ENCODE measurements at regions not wholly inside any gene's neighbourhood (a gene's known extent, or its start where the extent isn't known, plus 50 kb on each side); places are given as distances from the start of the nearest gene placed in this dataset.

DNA sequence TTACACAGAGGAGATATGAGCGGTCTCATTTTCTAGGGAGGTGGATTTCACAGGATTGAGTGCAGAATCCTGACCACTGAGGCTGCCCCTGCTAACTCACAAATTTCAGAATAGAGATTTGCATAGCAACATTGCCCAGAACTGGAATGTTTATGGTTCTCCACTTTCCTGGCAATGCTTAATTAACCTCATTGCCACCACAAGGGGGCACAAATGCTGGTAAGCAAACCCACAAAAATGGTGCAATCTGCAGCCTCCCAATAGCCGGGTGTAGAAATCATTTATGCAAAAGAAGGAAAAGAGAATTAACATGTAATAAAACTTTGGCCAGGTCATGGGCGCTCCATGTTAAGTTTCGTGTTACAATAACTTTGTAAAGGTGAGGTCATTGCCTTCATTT is 112.4 kb downstream of the CYRIA start:
- Histone ChIP-seq H3K36me3 (ENCODE audit: insufficient read depth, low read length) (peaks cover 4% of the 10 kb centered on the region), H3K9me2 (ENCODE audit: insufficient read depth, low read length) (no peaks in the 10 kb centered on the region), H4K20me1 (ENCODE audit: insufficient read depth) (no peaks in the 10 kb centered on the region), H3K27me3 (ENCODE audit: insufficient read depth, low read depth, low read length) (no peaks in the 10 kb centered on the region), H3K79me2 (replicated peaks; ENCODE audit: insufficient read depth, low read length) (no peaks in the 10 kb centered on the region), H3K4me2 (ENCODE audit: low read length) (no peak overlapping the region), H3K27ac (ENCODE audit: low read length) (no peak overlapping the region), H2AFZ (ENCODE audit: low read depth, low read length) (no peak overlapping the region), H3K9ac (ENCODE audit: low read length) (no peak overlapping the region), H3F3A (ENCODE audit: insufficient read depth, low read length, poor library complexity, severe bottlenecking) (no peaks in the 10 kb centered on the region), H3K4me3 (ENCODE audit: low read length) (no peak overlapping the region), H3K9me3 (ENCODE audit: low read length) (no peaks in the 10 kb centered on the region)
- TF ChIP-seq EZH2 (IDR thresholded peaks at IDR 0.05; ENCODE audit: borderline replicate concordance, insufficient read depth, low read length, poor library complexity, severe bottlenecking), result no peak
- TF ChIP-seq RAD21 (conservative IDR thresholded peaks at IDR 0.05), result no peak
- no peak for TF ChIP-seq TAF1 (IDR thresholded peaks at IDR 0.05; ENCODE audit: low read depth)
- TF ChIP-seq SMC3 (conservative IDR thresholded peaks at IDR 0.05; ENCODE audit: poor library complexity), result peak; percentile 49
- TF ChIP-seq, protein P1, sequence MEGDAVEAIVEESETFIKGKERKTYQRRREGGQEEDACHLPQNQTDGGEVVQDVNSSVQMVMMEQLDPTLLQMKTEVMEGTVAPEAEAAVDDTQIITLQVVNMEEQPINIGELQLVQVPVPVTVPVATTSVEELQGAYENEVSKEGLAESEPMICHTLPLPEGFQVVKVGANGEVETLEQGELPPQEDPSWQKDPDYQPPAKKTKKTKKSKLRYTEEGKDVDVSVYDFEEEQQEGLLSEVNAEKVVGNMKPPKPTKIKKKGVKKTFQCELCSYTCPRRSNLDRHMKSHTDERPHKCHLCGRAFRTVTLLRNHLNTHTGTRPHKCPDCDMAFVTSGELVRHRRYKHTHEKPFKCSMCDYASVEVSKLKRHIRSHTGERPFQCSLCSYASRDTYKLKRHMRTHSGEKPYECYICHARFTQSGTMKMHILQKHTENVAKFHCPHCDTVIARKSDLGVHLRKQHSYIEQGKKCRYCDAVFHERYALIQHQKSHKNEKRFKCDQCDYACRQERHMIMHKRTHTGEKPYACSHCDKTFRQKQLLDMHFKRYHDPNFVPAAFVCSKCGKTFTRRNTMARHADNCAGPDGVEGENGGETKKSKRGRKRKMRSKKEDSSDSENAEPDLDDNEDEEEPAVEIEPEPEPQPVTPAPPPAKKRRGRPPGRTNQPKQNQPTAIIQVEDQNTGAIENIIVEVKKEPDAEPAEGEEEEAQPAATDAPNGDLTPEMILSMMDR (IDR thresholded peaks at IDR 0.05; ENCODE audit: poor library complexity, severe bottlenecking), result peak; percentile 45

DNA sequence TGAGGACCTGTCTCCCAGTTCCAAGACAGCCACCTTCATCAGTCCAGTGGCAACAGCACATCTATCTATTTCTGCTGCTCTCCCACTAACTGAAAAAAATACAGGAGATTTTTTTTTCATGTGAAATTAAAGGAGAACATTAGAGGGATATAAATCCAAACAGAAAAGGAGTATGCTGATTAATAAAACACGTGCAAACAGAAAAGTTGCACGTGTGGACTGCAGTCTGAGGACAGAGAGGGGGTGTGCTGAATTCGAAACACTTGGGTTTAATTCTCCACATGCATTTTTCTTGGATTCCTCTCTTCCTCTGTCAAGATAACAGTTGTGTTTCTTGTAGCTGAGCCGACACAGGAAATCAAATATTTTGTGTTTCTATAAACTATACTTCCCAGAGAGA is 113.4 kb downstream of the CYRIA start:
- no peak overlapping the region for H3K27ac ChIP-seq (ENCODE audit: low read length)
- H2AFZ ChIP-seq (ENCODE audit: low read depth, low read length), result no peak overlapping the region

More for the DNA sequence above, 113.4 kb downstream of the CYRIA start:
- no peaks in the 10 kb centered on the region for H4K20me1 ChIP-seq (ENCODE audit: insufficient read depth)
- H3K36me3 ChIP-seq (ENCODE audit: insufficient read depth, low read length), result peaks cover 4% of the 10 kb centered on the region
- H3K4me3 ChIP-seq (ENCODE audit: low read length), result no peak overlapping the region
- H3F3A ChIP-seq (ENCODE audit: insufficient read depth, low read length, poor library complexity, severe bottlenecking), result no peaks in the 10 kb centered on the region
- no peaks in the 10 kb centered on the region for H3K9me3 ChIP-seq (ENCODE audit: low read length)
- TF ChIP-seq, protein P2, sequence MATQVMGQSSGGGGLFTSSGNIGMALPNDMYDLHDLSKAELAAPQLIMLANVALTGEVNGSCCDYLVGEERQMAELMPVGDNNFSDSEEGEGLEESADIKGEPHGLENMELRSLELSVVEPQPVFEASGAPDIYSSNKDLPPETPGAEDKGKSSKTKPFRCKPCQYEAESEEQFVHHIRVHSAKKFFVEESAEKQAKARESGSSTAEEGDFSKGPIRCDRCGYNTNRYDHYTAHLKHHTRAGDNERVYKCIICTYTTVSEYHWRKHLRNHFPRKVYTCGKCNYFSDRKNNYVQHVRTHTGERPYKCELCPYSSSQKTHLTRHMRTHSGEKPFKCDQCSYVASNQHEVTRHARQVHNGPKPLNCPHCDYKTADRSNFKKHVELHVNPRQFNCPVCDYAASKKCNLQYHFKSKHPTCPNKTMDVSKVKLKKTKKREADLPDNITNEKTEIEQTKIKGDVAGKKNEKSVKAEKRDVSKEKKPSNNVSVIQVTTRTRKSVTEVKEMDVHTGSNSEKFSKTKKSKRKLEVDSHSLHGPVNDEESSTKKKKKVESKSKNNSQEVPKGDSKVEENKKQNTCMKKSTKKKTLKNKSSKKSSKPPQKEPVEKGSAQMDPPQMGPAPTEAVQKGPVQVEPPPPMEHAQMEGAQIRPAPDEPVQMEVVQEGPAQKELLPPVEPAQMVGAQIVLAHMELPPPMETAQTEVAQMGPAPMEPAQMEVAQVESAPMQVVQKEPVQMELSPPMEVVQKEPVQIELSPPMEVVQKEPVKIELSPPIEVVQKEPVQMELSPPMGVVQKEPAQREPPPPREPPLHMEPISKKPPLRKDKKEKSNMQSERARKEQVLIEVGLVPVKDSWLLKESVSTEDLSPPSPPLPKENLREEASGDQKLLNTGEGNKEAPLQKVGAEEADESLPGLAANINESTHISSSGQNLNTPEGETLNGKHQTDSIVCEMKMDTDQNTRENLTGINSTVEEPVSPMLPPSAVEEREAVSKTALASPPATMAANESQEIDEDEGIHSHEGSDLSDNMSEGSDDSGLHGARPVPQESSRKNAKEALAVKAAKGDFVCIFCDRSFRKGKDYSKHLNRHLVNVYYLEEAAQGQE (IDR thresholded peaks at IDR 0.05; ENCODE audit: borderline replicate concordance), result no peak
- TF ChIP-seq POLR2AphosphoS5 (IDR thresholded peaks at IDR 0.05) (no peak), TAF1 (IDR thresholded peaks at IDR 0.05; ENCODE audit: low read depth) (no peak), EZH2 (IDR thresholded peaks at IDR 0.05; ENCODE audit: borderline replicate concordance, insufficient read depth, low read length, poor library complexity, severe bottlenecking) (no peak), RAD21 (conservative IDR thresholded peaks at IDR 0.05) (no peak), SMC3 (conservative IDR thresholded peaks at IDR 0.05; ENCODE audit: poor library complexity) (no peak), EP300 (conservative IDR thresholded peaks at IDR 0.05; ENCODE audit: poor library complexity, severe bottlenecking) (no peak), MXI1 (conservative IDR thresholded peaks at IDR 0.05; ENCODE audit: poor library complexity, severe bottlenecking) (no peak)
- TF ChIP-seq, protein P1 (IDR thresholded peaks at IDR 0.05; ENCODE audit: poor library complexity, severe bottlenecking), result no peak
- no peak overlapping the region for H3K4me2 ChIP-seq (ENCODE audit: low read length)
- no peaks in the 10 kb centered on the region for H3K27me3 ChIP-seq (ENCODE audit: insufficient read depth, low read depth, low read length)
- H3K9me2 ChIP-seq (ENCODE audit: insufficient read depth, low read length), result no peaks in the 10 kb centered on the region
- no peak overlapping the region for H3K9ac ChIP-seq (ENCODE audit: low read length)
- H3K79me2 ChIP-seq (replicated peaks; ENCODE audit: insufficient read depth, low read length), result no peaks in the 10 kb centered on the region
